ENCODE measurements at regions not wholly inside any gene's neighbourhood (a gene's known extent, or its start where the extent isn't known, plus 50 kb on each side); places are given as distances from the start of the nearest gene placed in this dataset.

- H3K27me3 ChIP-seq (ENCODE audit: insufficient read depth, low read length) = peaks cover 14% of the 10 kb centered on the region
- H3K9me3 ChIP-seq (ENCODE audit: low read depth, low read length) = no peaks in the 10 kb centered on the region
- H3K27ac ChIP-seq (ENCODE audit: low read depth, low read length) = no peak overlapping the region
- no peaks in the 10 kb centered on the region for H3K4me1 ChIP-seq (ENCODE audit: insufficient read depth, low read length)
- no peak overlapping the region for H3K4me2 ChIP-seq (ENCODE audit: insufficient read depth, low read length)
- no peaks in the 10 kb centered on the region for H4K20me1 ChIP-seq (ENCODE audit: insufficient read depth, low read length)
- no peak for DNase-seq (ENCODE audit: insufficient read length, low spot score, missing footprints)
- H3K36me3 ChIP-seq (ENCODE audit: insufficient read depth, low read length) = no peaks in the 10 kb centered on the region
- H3K79me2 ChIP-seq (ENCODE audit: insufficient read depth, low read length) = no peaks in the 10 kb centered on the region
- no peak overlapping the region for H3K4me3 ChIP-seq (ENCODE audit: insufficient read depth, low read length)
- no peak for TF ChIP-seq CTCF (IDR thresholded peaks at IDR 0.05; ENCODE audit: extremely low read depth, low read depth, low read length)
- H2AFZ ChIP-seq (ENCODE audit: low read length) = no peak overlapping the region
Measured at GRCh38 chr1:113242481-113242880, 147.8 kb upstream of the MAGI3 start.

GRCh38 chr1:113243529-113243928 lies 146.8 kb upstream of the MAGI3 start:
- TF ChIP-seq CTCF (IDR thresholded peaks at IDR 0.05; ENCODE audit: extremely low read depth, low read depth, low read length) = no peak
- H3K4me1 ChIP-seq (ENCODE audit: insufficient read depth, low read length) = no peaks in the 10 kb centered on the region
- no peaks in the 10 kb centered on the region for H3K36me3 ChIP-seq (ENCODE audit: insufficient read depth, low read length)
- no peaks in the 10 kb centered on the region for H4K20me1 ChIP-seq (ENCODE audit: insufficient read depth, low read length)
- no peaks in the 10 kb centered on the region for H3K9me3 ChIP-seq (ENCODE audit: low read depth, low read length)
- H3K79me2 ChIP-seq (ENCODE audit: insufficient read depth, low read length) = no peaks in the 10 kb centered on the region
- H2AFZ ChIP-seq (ENCODE audit: low read length) = no peak overlapping the region
- H3K4me3 ChIP-seq (ENCODE audit: insufficient read depth, low read length) = no peak overlapping the region
- H3K27ac ChIP-seq (ENCODE audit: low read depth, low read length) = no peak overlapping the region
- H3K27me3 ChIP-seq (ENCODE audit: insufficient read depth, low read length) = peaks cover 13% of the 10 kb centered on the region
- H3K4me2 ChIP-seq (ENCODE audit: insufficient read depth, low read length) = no peak overlapping the region
- DNase-seq (ENCODE audit: insufficient read length, low spot score, missing footprints) = no peak

GRCh38 chr1:113244112-113244820 lies 146.0 kb upstream of the MAGI3 start:
- DNase-seq (ENCODE audit: insufficient read length, low spot score, missing footprints) = no peak
- Histone ChIP-seq H3K79me2 (ENCODE audit: insufficient read depth, low read length) (no peaks in the 10 kb centered on the region), H3K9me3 (ENCODE audit: low read depth, low read length) (no peaks in the 10 kb centered on the region), H3K27ac (ENCODE audit: low read depth, low read length) (no peak overlapping the region), H3K4me1 (ENCODE audit: insufficient read depth, low read length) (no peaks in the 10 kb centered on the region), H3K27me3 (ENCODE audit: insufficient read depth, low read length) (peaks cover 11% of the 10 kb centered on the region), H3K36me3 (ENCODE audit: insufficient read depth, low read length) (no peaks in the 10 kb centered on the region), H2AFZ (ENCODE audit: low read length) (no peak overlapping the region), H3K4me3 (ENCODE audit: insufficient read depth, low read length) (no peak overlapping the region), H4K20me1 (ENCODE audit: insufficient read depth, low read length) (no peaks in the 10 kb centered on the region), H3K4me2 (ENCODE audit: insufficient read depth, low read length) (no peak overlapping the region)
- no peak for TF ChIP-seq CTCF (IDR thresholded peaks at IDR 0.05; ENCODE audit: extremely low read depth, low read depth, low read length)

- TF ChIP-seq CTCF (IDR thresholded peaks at IDR 0.05; ENCODE audit: extremely low read depth, low read depth, low read length) = no peak
- Histone ChIP-seq H2AFZ (ENCODE audit: low read length) (no peak overlapping the region), H3K4me2 (ENCODE audit: insufficient read depth, low read length) (no peak overlapping the region), H3K4me3 (ENCODE audit: insufficient read depth, low read length) (no peak overlapping the region), H3K9me3 (ENCODE audit: low read depth, low read length) (no peaks in the 10 kb centered on the region), H3K4me1 (ENCODE audit: insufficient read depth, low read length) (no peaks in the 10 kb centered on the region), H3K27ac (ENCODE audit: low read depth, low read length) (no peak overlapping the region), H3K79me2 (ENCODE audit: insufficient read depth, low read length) (no peaks in the 10 kb centered on the region), H3K27me3 (ENCODE audit: insufficient read depth, low read length) (peaks cover 14% of the 10 kb centered on the region), H4K20me1 (ENCODE audit: insufficient read depth, low read length) (no peaks in the 10 kb centered on the region), H3K36me3 (ENCODE audit: insufficient read depth, low read length) (no peaks in the 10 kb centered on the region)
- no peak for DNase-seq (ENCODE audit: insufficient read length, low spot score, missing footprints)
Measured at GRCh38 chr1:113245252-113245651, 145.1 kb upstream of the MAGI3 start.

All from osteoblast (primary cell).